ENCODE measurements at regions not wholly inside any gene's neighbourhood (a gene's known extent, or its start where the extent isn't known, plus 50 kb on each side); places are given as distances from the start of the nearest gene placed in this dataset.
"Not testable (repeated sequence)": the region's sequence is repeated elsewhere in the genome, so short reads cannot be mapped to it uniquely, and the experiment has no call there.

DNA sequence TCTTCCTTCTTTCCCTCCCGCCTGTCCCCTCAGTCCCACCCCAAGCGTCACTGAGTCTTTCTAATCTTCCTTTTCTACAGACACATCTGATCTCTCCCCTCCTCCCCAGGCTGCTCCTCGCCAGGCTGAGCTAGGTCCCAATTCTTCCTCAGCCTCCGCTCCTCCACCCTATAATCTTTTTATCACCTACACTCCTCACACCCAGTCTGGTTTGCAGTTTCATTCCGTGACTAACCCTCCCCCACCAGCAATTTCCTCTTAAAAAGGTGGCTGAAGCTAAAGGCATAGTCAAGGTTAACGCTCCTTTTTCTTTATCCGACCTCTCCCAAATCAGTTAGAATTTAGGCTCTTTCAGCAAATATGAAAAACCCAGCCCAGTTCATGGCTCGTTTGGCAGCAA, 325.8 kb downstream of the PCDH20 start:
- WGBS, 2 experiments (ENCODE audit: extremely low coverage in 1 of 2, insufficient coverage in 1 of 2, insufficient read length in 1 of 2, insufficient replicate concordance in 2 of 2, low coverage in 1 of 2, low lambda C conversion rate in 2 of 2, missing lambda C conversion rate in 1 of 2): 68% methylated on average over 8 of the region's 8 CpGs; no CpG with 5 or more reads in 1 of the 2 experiments
- H3K23ac ChIP-seq (ENCODE audit: insufficient read length); CTCF ChIA-PET (ENCODE audit: partially characterized antibody); H3K23me2 ChIP-seq (ENCODE audit: low read depth, low read length); H2BK12ac ChIP-seq (ENCODE audit: low read depth, low read length); H3K14ac ChIP-seq (ENCODE audit: insufficient read length); DNase-seq (ENCODE audit: low read depth in 1 of 2, low spot score in 2 of 2); H3K4me1 ChIP-seq (replicated peaks in 1 of 4; ENCODE audit: control insufficient read depth in 3 of 4, insufficient read depth in 4 of 4, low read length in 3 of 4); H3K18ac ChIP-seq (ENCODE audit: extremely low read depth, low read length); H3K4ac ChIP-seq (replicated peaks; ENCODE audit: insufficient read length, low read depth, low read length); POLR2A ChIA-PET (ENCODE audit: partially characterized antibody); H3K79me2 ChIP-seq (ENCODE audit: control insufficient read depth in 1 of 2, insufficient read depth in 2 of 2, low read length in 2 of 2); H3K56ac ChIP-seq (replicated peaks; ENCODE audit: insufficient read length, low read depth, low read length); H2AK5ac ChIP-seq (ENCODE audit: low read depth, low read length); H3K9me3 ChIP-seq (ENCODE audit: insufficient read depth in 2 of 2, low read depth in 1 of 2, low read length in 1 of 2); H3K9ac ChIP-seq (replicated peaks in 1 of 4; ENCODE audit: extremely low read depth in 1 of 4, low read depth in 3 of 4, low read length in 3 of 4); H3K36me3 ChIP-seq (ENCODE audit: control insufficient read depth in 2 of 4, insufficient read depth in 4 of 4, low read length in 3 of 4); H4K8ac ChIP-seq (ENCODE audit: extremely low read depth, insufficient read depth, low read length); H2BK5ac ChIP-seq (ENCODE audit: low read depth, low read length); H3K4me2 ChIP-seq (ENCODE audit: insufficient read depth in 1 of 2, low read depth in 2 of 2, low read length in 2 of 2); H2BK120ac ChIP-seq (replicated peaks; ENCODE audit: low read depth, low read length); H4K20me1 ChIP-seq (replicated peaks in 1 of 2; ENCODE audit: control insufficient read depth in 1 of 2, insufficient read depth in 2 of 2, low read length in 2 of 2); H2AFZ ChIP-seq (ENCODE audit: low read length); H2BK20ac ChIP-seq (ENCODE audit: low read length); H4K5ac ChIP-seq (ENCODE audit: insufficient read length, low read depth, low read length); H2BK15ac ChIP-seq (ENCODE audit: low read length); H3K4me3 ChIP-seq (ENCODE audit: extremely low read depth in 1 of 4, insufficient read depth in 2 of 4, low read depth in 3 of 4, low read length in 4 of 4); H3K27me3 ChIP-seq (replicated peaks in 1 of 4; ENCODE audit: control insufficient read depth in 3 of 4, extremely low read depth in 1 of 4, insufficient read depth in 3 of 4, low read length in 3 of 4); FAIRE-seq; H3K27ac ChIP-seq (ENCODE audit: low read depth, low read length); H3K79me1 ChIP-seq (ENCODE audit: low read depth, low read length); H4K91ac ChIP-seq (replicated peaks; ENCODE audit: insufficient read length, low read length): not testable (repeated sequence)
